ENCODE measurements at regions not wholly inside any gene's neighbourhood (a gene's known extent, or its start where the extent isn't known, plus 50 kb on each side); places are given as distances from the start of the nearest gene placed in this dataset.
"Not testable (repeated sequence)": the region's sequence is repeated elsewhere in the genome, so short reads cannot be mapped to it uniquely, and the experiment has no call there.

GRCh38 chr12:92244036-92244435 lies 98.4 kb upstream of the BTG1 start:
- DNase-seq = peak in 1 of 2 experiments; percentile 8

- peak; percentile 16 to 75 for DNase-seq
Observed at GRCh38 chr12:92242907-92243306, 97.3 kb upstream of the BTG1 start.

DNA sequence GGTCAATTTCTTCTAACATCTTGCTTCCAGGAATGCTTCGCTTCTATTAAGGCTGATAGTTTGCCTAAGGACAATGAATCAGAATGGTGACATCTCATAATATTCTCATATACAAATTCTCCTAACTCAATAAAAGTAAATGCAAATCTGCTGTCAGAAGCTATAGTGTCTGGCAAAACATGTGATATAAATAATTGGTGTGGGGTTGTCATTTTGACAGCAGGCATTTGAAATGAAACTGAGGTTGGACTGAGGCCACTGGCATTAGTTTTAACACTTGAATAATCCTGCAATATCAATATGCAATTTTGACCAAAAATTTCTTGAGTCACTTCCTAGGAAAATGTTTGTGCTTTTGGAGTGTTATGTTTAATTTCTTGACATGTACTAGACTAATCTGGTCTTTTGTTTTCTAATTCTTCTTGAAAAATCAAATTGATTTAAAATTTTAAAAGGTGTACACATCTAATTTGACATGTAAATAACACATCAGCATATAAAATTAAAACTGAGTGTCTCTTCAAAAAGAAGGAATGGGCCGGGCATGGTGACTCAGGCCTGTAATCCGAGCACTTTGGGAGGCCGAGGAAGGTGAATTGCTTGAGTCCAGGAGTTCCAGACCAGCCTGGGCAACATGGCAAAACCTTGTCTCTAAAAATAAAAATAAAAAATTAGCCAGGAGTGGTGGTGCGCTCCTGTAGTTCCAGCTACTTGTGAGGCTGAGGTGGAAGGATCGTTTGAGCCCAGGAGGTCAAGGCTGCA lies 92.3 kb upstream of the BTG1 start:
- peak in 1 of 2 experiments; percentile 6 for DNase-seq

GRCh38 chr12:92237262-92237661 lies 91.6 kb upstream of the BTG1 start:
- no peak for DNase-seq

DNA sequence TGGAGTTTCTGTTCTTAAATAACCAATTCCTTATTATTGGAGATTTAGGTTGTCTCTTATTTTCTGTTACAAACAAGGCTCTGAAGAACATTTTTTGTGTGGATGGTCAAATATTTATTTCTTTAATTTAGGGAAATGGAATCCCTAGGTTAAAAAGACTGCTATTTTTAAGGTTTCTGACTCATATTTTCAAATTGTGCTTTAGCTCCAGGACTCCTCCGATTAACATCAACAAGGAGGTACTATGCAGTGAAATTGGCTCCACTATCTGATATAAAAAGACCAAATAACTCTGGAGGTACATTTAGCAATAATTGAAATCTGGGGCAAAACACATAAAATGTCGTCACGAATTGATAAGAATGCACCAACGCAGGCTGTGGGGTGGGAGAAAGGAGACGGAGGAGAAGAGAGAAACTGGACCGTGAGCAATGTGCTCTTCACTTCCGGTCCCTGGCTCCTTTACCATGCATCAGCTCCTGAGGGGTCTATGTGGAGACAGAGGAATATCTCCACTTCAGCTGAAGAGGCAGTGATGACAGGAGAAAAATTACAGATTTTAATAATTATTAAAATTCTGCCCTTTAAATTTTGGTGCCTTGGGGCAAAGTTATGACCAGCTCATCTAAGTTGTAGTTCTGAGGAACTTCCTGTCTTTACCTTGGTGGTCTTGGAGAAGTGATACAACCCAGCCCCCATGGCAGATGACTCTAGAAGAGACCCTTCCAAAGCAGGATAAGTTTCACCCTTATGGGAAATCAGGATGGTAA lies 90.2 kb upstream of the BTG1 start:
- no peak for DNase-seq

DNA sequence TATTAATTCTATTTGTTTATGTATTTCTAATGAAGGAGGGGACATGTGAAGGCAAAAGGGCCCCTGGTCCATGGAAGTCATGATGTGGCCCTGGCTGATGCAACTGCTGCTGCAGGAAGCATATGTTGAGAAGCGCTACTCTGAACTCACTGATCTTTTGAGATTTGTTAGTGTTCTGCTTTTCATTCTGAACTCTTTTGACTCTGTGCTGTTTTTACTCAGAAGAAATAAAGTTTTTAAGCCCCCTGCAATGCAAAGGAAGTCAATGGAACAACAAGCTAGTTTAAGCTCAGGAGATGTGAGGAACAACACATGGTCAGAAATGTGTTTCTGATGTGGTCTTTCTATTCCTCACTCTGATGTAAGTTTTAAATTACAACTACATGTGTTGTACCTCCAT lies 88.9 kb upstream of the BTG1 start:
- DNase-seq = no peak

- no peak for DNase-seq
Observed at GRCh38 chr12:92233346-92234015, 87.8 kb upstream of the BTG1 start.

DNA sequence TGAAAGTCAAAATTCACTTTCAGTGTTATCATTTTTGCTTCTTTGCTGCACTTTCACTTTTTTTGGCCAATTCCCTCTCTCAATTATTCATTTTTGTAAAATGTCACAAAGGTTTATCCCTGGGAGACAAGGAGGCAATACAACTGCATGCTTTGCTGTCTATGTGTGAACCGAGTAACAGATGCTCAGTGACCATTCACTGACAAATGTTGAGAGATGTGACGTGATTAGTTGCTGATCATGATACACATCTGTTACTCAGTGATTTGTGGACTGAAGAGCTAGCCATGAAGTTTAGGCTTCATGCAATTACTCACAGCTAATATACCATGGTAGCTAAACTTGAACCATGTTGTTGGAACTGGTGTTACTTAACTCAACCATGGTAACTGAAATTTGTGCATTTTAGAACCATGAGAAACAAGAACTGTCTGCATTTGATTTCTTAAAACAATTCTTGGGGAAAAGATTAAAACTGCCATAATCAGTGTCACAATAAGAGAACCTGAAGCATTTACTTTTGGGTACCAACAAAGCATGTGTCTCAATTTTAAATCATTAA lies 86.8 kb upstream of the BTG1 start:
- DNase-seq = not testable (repeated sequence)

- not testable (repeated sequence) for DNase-seq
Observed at GRCh38 chr12:92231945-92232344, 86.3 kb upstream of the BTG1 start.

DNA sequence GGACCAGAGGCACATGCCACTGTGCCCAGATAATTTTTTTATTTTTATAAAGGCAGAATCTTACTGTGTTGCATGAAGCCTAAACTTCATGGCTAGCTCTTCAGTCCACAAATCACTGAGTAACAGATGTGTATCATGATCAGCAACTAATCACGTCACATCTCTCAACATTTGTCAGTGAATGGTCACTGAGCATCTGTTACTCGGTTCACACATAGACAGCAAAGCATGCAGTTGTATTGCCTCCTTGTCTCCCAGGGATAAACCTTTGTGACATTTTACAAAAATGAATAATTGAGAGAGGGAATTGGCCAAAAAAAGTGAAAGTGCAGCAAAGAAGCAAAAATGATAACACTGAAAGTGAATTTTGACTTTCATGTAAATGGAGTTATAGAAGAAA lies 85.9 kb upstream of the BTG1 start:
- DNase-seq = not testable (repeated sequence)

DNA sequence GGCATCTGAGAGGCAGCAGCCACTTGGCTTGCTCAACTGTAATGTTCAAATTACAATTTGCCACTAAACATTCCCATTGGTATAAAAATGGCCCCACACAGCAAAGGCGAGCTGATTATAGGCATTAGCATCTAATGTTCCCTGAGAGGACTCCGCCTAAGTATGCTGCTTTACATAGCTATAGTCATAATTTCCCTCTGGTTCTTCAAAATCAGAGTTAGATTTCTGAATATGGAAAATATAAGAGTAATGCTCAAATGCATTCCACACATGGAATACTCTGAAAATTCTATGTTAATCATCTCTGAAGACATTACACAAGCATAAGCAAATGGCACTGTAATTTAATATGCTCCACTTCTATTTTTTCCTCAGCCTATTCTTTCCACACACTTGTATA lies 83.7 kb upstream of the BTG1 start:
- DNase-seq = no peak

GRCh38 chr12:92226961-92227360 lies 81.3 kb upstream of the BTG1 start:
- no peak for DNase-seq

GRCh38 chr12:92226071-92226661 lies 80.5 kb upstream of the BTG1 start:
- DNase-seq = no peak

- DNase-seq = no peak
Observed at GRCh38 chr12:92224685-92225331, 79.2 kb upstream of the BTG1 start.

DNA sequence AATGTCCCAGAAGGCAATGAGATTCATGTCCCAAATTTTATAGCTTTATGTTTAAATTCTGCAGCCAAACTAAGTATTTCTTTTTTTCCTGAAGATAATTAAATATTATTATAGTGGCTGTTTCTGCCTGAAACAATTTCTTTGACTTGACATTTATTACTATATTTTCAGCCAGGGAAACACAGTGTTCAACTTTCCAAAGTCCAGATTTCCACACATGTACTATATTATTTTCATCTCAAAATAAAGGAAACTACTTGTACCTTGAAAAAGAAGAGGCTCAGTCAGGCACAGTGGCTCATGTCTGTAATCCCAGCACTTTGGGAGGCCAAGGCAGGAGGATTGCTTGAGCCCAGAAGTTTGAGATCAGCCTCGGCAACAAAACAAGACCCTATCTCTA lies 77.8 kb upstream of the BTG1 start:
- no peak for DNase-seq

DNA sequence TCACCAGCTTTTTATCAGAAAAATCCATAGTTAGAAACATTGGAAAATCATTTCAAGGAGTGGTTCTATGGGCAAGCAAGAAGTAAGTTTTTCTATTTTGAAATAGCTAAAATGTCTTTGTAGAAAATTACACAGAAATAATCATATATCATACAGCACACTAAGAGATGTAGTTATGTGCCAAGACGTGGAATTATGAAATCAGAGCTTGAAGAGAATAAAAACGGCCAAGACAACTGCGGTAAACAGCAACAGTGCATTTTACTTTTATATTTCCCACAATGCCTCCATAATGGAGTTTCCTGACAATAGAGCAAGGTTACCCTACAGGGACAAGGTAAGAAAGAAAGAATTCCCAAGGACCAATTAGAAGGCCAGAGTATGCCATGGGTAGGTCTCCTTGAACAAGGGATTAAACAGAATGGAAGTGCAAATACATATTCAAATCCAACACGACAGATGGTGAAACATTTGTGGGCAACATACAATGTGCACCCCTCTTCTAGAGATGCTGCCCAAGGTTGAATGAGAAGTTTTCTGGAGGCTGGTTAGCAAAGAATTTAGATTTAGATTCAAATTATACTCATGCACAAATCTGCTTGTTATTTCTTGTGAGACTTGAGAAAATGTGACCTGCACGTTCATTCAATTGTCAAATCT lies 76.1 kb upstream of the BTG1 start:
- DNase-seq = no peak

DNA sequence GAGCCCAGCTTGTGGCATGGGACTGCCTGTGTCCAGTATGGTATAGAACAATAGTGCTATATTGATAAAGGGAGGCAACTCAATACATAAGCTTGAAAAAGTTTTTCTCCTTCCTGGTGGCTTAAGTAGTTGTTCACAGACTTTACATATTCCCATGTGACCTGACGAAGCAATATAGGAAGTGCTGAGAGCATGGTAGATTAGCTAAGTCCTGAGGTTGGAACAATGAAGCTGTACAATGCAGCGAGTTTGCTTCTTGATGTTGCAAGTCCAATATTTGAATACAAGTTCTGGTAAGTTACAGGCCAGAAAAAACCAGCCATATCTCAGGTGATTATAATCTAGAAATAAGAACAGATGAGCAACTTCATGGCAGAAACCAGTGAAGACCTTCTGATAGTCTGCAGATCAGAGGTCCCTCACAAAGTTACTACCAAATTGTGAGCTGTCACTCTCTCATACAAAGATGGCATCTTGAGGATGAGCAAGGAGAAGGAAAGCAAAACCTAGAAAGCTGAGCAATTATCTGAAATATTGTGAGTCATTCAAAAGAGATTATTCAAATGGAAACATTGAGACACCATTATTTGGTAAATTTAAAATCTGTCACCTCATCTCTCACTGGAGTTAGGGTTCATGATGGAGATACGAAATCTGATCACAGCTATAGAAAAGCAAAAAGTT lies 72.9 kb upstream of the BTG1 start:
- no peak for DNase-seq

GRCh38 chr12:92216092-92216491 lies 70.4 kb upstream of the BTG1 start:
- no peak for DNase-seq

GRCh38 chr12:92215358-92215757 lies 69.7 kb upstream of the BTG1 start:
- DNase-seq = no peak

DNA sequence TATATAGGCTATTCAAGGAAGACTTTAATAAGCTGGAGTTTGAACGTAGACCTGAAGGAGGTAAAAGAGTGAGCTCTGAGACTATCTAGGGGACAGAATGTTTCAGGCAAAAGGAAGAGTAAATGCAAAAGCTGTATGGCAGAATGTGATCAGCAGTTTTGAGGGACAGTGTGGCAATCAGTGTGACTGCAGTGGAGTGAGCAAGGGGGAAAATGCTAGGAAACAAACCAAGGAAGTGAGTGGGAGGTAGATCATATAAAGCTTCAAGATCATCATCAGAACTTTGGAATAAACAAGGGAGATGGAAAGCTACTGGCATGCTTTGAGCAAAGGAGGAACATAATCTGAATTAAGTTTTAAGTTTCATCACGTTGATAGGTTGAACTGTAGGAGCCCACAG lies 67.5 kb upstream of the BTG1 start:
- no peak for DNase-seq

GRCh38 chr12:92210071-92210470 lies 64.4 kb upstream of the BTG1 start:
- no peak for DNase-seq

Measured in NCI-H446 (cell line).